ENCODE measurements at regions not wholly inside any gene's neighbourhood (a gene's known extent, or its start where the extent isn't known, plus 50 kb on each side); places are given as distances from the start of the nearest gene placed in this dataset.

- CTCF ChIA-PET, result interaction anchor here (1.2 to 3.1 kb wide), 2 partner anchors 55 to 106 kb away, joined by 3 to 10 read pairs; no protein-coding TSS in a partner anchor
- no peak overlapping the region for H3K4me3 ChIP-seq (ENCODE audit: low read depth, low read length)
- TF ChIP-seq, protein P1, sequence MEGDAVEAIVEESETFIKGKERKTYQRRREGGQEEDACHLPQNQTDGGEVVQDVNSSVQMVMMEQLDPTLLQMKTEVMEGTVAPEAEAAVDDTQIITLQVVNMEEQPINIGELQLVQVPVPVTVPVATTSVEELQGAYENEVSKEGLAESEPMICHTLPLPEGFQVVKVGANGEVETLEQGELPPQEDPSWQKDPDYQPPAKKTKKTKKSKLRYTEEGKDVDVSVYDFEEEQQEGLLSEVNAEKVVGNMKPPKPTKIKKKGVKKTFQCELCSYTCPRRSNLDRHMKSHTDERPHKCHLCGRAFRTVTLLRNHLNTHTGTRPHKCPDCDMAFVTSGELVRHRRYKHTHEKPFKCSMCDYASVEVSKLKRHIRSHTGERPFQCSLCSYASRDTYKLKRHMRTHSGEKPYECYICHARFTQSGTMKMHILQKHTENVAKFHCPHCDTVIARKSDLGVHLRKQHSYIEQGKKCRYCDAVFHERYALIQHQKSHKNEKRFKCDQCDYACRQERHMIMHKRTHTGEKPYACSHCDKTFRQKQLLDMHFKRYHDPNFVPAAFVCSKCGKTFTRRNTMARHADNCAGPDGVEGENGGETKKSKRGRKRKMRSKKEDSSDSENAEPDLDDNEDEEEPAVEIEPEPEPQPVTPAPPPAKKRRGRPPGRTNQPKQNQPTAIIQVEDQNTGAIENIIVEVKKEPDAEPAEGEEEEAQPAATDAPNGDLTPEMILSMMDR (IDR thresholded peaks at IDR 0.05; ENCODE audit: insufficient read depth, low read length, missing control alignments), result no peak
- no peak for DNase-seq (ENCODE audit: low read depth, low spot score)
- POLR2A ChIA-PET, result interaction anchor here (2.4 to 3.2 kb wide), 2 partner anchors 12 to 139 kb away, joined by 9 to 20 read pairs; no protein-coding TSS in a partner anchor
Measured at GRCh38 chr9:134504106-134504385, 137.6 kb upstream of the COL5A1 start.

- POLR2A ChIA-PET, result no interaction called here
- no peak overlapping the region for H3K4me3 ChIP-seq (ENCODE audit: low read depth, low read length)
- CTCF ChIA-PET, result interaction anchor here (1.4 kb wide), 2 partner anchors 33 to 334 kb away, joined by 3 read pairs; no protein-coding TSS in a partner anchor
- TF ChIP-seq, protein P1 (IDR thresholded peaks at IDR 0.05; ENCODE audit: insufficient read depth, low read length, missing control alignments), result no peak
- DNase-seq (ENCODE audit: low read depth, low spot score), result no peak
Measured at GRCh38 chr9:134505032-134505431, 136.6 kb upstream of the COL5A1 start.

DNA sequence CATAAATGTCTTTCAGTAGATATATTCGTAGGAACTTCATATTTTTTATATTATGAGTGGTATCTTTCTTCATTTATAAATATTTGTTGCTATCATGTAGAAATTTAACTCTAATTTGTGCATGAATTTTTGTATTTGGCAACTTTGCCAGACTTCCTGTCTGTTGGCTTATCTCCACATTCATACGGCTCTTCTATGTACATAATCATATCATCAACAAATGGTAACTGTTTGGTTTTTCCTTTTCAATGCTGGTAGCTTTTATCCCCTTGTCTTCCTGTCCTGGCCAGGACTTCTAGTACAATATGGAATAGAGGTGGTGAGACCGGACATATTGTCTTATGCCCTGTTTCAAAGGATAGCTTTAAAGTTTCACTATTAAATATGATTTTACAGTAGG lies 132.3 kb upstream of the COL5A1 start:
- ChIA-PET POLR2A (no interaction called here), CTCF (interaction anchor here (0.9 kb wide), 1 partner anchor 12 kb away, joined by 3 read pairs; no protein-coding TSS in a partner anchor)
- TF ChIP-seq, protein P1 (IDR thresholded peaks at IDR 0.05; ENCODE audit: insufficient read depth, low read length, missing control alignments), result no peak
- no peak for DNase-seq (ENCODE audit: low read depth, low spot score)
- H3K4me3 ChIP-seq (ENCODE audit: low read depth, low read length), result no peak overlapping the region

DNA sequence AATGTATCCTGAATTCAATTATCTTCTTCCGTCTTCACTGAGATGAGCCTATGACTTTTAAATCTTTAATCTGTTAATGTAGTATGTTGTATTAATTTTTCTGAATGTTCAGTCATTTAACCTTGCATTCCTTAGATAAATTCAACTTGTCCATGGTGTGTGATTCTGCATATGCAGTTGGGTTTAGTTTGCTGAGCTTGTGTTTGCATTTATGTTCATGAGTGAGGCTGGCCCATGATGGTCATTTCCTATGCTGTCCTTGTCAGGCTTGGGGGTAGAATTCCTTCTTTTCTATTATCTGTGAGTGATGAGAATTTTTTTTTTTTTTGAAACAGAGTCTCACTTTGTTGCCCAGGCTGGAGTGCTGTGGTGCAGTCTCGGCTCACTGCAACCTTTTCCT lies 131.8 kb upstream of the COL5A1 start:
- TF ChIP-seq, protein P1 (IDR thresholded peaks at IDR 0.05; ENCODE audit: insufficient read depth, low read length, missing control alignments), result no peak
- POLR2A ChIA-PET, result no interaction called here
- CTCF ChIA-PET, result no interaction called here
- DNase-seq (ENCODE audit: low read depth, low spot score), result no peak
- no peak overlapping the region for H3K4me3 ChIP-seq (ENCODE audit: low read depth, low read length)

DNA sequence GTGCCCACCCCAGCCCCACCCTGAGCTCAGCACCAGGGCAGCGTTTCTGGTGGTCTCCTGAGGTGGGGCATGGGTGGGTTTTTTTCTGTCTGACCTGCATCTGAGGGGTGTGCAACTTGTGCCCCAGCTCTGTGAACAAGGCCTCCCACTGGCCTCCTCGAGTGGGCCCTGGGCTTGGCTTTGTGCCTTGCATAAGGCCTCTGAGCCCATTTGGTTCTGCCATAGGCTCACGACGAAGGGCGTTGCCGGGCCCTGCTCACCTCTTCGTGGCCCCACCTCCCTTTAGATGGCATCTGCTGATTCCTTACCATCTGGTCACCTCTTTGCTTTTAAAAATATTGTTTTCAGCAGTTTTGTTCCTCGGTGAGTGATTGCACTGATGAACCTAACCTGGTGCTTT lies 127.1 kb upstream of the COL5A1 start:
- TF ChIP-seq, protein P1 (IDR thresholded peaks at IDR 0.05; ENCODE audit: insufficient read depth, low read length, missing control alignments), result no peak
- CTCF ChIA-PET, result no interaction called here
- no peak for DNase-seq (ENCODE audit: low read depth, low spot score)
- POLR2A ChIA-PET, result no interaction called here
- no peak overlapping the region for H3K4me3 ChIP-seq (ENCODE audit: low read depth, low read length)

DNA sequence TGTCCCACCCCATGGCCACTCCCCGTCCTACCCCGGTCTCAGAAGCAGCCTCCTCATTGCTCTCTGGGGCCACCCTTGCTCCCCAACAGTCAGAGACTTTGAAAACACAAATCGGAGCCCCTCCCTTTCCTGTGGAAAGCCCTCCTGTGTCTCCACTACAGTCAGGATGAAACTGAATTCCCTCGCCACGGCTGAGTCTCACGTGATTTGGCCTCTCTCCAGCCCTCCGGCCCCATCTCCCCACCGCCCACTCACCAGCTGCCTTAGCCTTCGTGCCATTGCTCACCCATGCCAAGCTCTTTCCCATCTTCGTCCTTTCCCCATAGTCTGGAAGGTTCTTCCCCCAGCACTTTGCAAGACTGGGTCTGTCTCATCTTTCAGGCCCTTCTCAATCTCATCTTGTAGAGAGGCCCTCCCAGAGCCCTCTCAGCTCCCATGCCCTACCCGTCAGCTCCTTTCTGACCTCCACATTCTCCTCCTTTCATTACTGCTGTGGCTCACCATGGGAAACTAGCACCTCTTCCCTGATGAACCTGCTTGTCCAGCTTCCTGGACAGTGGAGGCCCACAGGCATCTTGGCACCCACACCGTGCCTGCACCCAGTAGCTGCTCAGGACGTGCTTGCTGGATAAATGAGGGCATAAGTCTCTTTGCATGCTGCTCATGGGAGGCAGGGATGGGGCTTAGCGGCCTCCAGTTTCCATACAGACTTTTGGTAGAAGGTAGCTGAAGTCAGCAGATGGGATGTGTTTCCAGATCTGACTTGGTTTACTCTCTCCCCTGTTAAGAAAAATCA lies 126.4 kb upstream of the COL5A1 start:
- TF ChIP-seq, protein P1 (IDR thresholded peaks at IDR 0.05; ENCODE audit: insufficient read depth, low read length, missing control alignments), result no peak
- CTCF ChIA-PET, result no interaction called here
- H3K4me3 ChIP-seq (ENCODE audit: low read depth, low read length), result no peak overlapping the region
- no peak for DNase-seq (ENCODE audit: low read depth, low spot score)
- POLR2A ChIA-PET, result interaction anchor here (0.7 kb wide), 1 partner anchor 128 kb away, joined by 3 read pairs; no protein-coding TSS in a partner anchor
